NCI-H2029 (cell line): ENCODE measurements at regions not wholly inside any gene's neighbourhood (a gene's known extent, or its start where the extent isn't known, plus 50 kb on each side); places are given as distances from the start of the nearest gene placed in this dataset.
"Not testable (repeated sequence)": the region's sequence is repeated elsewhere in the genome, so short reads cannot be mapped to it uniquely, and the experiment has no call there.

ENCODE experiments used
- DNase-seq: peaks from one replicate; lab custom pipeline; 2025; lab: John Stamatoyannopoulos, UW

DNA sequence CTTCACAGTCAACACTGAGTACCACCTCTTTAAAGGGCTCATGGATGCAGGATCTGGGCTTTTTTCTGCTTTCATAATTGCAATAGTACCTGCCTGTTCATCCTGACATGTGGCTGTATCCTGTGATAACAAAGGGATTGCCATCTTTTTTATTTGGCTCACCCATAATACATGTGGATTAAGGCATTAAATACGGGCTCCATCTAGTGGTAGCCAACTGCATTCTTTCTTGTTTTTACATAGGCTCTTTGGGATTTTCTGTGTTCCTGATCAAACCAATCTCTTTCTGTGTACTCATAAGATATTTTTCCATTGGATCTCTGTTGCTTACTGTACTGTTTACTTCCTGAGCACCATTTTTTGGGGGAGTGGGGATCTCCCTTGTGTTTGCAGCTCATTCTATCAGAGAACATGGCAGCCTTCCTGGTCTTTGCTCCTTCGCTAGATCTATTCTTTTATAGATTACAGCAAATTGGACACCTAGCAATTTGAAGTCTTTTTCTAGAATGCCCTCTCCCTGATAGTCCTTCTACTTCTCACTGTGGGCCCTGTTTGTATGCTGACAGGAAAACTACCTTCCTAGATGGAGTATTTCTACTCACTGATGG, 723.4 kb upstream of the MDGA2 start:
- DNase-seq = peak; percentile 8

DNA sequence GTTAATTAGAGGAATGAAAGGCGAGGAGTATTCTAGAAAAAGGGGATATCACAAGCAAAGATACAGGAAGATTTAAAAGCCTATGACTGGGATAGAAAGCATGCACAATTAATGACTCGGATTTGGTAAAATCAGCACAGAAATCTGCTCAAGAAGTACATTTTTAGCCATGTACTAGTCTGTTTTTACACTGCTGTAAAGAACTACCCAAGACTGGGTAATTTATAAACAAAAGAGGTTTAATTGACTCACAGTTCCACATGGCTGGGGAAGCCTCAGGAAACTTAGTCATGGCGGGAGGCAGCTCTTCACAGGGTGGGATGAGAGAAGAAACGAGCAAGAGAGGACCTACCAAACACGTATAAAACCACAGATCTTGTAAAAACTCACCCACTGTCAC, 716.3 kb upstream of the MDGA2 start:
- DNase-seq = no peak

DNA sequence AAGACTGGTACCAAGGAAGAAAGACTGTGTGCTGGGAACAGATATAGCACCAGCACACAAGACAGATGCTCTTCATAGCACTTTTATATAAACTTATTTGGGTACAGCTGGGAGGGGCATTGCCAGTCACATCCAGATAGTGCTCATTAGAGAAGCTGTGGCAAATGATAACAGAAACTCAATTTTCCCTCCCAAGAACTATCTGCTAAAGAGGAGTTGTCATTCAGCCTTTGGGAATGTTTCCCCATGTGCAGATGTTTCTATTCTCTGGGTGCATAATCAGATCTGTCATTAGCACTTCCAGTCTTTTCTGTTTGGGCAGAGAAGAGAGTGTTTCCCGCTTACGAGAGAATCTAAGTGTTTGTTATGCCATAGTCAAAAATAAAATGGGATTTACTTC, 714.9 kb upstream of the MDGA2 start:
- DNase-seq = no peak

DNA sequence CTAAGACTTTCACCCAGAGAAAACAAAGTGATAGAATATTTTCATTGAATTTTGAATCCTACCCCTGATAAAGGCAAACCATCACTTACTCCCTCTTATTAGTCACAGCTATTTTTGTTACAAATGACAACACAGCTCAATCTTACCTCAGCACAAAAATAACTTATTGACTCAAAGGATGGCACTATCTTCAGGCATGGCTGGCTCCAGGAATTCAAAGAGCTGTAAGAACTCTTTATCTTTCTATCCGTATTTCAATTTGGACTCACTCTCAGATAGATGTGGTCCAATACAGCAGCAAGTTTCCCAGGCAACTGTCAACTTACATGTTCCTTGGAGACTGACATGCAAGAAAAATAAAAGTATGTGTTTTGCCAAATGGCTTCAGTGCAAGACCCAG, 709.4 kb upstream of the MDGA2 start:
- no peak for DNase-seq

DNA sequence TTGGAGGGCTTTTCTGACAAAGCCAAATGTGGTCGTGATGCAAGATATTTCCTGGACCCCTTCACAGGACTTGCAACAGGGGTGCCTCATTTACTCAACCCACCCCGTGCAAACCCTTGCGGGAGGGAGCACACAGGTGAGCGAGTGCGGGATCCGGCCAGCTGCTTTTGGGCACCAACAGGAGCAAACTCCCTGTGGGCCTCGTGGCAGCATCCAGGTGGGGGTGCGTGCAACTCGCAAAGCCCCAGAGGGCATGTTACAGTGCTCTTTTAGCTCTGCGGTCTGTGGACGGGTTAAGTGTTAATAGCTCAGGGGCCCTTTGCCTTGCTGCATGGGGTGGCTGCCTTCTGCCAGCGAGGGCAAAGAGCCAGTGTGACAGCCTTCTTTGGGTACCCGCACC, 707.6 kb upstream of the MDGA2 start:
- DNase-seq = no peak

DNA sequence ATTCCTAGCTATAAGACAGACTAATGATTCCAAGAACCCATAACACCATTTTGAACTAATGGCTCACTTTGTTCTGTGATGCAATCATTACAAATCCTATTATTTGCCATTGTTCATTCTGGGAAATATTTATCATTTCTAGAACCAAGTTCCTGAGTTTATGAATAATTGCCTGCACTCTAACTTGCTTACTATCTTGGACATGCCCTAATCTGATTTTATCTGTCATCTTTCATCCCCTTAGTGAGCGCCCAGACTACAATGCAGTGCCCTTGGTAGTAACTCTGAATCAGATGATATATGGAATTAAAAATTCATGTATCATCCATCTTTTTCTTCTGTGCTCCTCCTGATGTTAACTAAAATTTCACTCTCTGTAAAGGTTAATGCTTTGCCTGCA, 703.1 kb upstream of the MDGA2 start:
- DNase-seq = no peak

DNA sequence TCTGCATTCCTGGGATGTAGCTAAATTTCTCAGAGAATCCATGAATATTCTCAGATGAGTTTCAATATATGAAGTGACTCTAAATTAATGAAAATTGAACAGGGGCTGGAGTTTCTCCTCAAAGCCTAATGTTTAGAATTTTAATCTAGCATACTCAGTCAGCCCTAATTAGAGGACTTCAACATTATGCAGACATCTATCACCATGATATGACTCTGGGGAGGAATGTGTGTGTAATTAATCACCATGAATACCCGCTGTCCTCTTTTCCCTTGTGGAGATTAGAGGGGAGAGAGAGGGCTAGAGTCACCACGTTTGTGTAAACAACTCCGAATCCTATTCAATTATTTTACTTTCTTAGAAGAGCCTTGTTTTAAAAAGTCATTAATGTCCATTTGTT, 698.6 kb upstream of the MDGA2 start:
- DNase-seq = no peak

DNA sequence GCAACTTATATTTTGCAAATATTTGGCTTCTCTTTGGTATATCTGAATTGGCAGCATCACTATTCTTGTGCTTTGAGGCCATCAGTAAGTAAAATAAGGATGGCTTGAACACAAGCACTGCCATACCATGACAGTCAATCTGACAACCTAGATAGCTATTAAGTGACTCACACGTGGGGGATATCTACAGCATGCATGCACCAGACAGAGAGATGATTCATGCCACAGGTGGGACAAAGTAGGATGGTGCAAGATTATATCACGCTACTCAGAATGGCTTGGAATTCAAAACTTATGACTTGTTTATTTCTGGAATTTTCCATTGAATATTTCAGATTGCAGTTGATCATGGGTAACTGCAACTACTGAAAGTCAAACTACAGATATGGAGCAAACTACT, 675.6 kb upstream of the MDGA2 start:
- no peak for DNase-seq

DNA sequence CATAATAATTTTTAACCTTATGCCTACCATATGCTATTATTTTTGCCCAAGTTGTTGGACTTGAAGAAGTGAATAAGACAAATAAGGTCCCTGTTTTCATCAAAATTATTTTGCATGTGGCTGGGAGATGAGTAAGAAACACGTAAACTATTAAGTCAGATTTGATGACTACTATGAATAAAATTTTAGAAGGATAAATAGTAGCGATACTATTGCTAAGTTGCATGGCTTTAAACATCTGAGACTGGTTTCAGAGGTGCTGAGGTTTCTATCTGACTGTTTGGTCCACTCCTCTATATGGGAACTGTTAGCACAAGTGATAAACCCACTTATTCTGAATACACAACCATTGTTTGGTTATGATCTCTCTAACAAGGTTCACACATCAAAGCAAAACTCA, 674.3 kb upstream of the MDGA2 start:
- no peak for DNase-seq

DNA sequence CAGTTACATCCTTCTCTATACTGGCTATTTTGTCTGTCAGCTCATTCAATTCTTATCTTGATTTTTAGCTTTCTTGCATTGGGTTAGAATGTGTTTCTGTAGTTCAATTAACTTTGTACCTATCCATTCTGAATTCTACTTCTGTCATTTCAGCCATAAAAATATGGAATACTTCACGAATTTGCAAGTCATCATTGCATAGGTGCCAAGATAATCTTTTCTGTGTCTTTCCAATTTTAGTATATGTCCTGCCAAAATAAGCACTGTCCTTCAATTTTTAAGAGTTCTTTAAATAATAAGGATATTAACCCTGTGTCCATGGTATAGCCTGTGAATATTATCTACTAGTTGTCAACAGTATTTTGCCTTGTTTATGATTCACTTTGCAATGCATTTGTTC, 665.7 kb upstream of the MDGA2 start:
- no peak for DNase-seq

DNA sequence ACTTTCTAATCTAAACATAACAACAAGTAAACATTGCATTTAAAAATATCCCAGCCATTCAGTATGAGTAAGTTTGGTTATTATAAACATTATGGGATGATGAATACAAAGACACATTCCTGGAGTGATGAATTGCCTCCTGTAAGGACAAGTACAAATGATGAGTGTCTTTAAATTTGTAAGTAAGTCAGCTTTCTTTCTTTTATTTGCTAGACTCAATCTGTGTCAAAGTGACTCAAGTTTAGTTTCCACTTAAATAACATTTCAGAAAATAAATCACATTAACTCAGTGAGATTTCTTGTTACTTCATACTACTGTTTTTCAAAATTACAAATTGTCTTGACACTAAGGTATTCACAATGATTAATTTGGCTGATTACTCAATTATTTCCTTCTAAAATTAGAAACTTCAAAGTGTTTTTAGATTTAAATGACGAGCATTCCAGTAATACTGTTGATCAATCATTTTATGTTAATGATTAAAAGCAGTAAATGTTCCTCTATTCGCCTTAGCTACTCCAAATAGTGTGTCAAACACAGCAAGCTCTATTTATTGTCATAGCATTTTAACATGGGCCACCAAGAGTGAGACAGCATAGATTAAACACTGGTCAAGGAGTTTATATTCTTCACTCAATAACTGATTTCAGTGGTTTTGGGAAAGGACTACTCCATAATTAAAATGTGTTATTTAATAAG, 658.0 kb upstream of the MDGA2 start:
- DNase-seq = no peak

DNA sequence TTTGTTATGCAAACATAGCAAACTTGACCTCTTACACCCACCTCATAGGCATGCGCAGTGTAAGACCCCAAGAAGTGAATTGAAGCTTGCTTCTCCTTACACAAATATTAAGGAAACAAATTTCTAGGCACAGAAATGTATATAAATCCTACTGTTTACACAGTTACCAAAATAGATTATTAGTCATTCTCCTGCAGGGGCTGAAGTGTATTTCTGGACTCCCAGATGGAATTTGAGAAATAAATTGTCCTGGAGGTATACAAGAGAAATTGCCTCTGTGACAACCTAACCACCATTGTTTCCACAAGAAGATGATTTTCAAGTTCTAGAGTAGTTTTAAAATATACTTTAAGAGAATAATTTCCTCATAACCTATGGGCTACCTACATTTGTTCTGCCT, 656.0 kb upstream of the MDGA2 start:
- DNase-seq = no peak

DNA sequence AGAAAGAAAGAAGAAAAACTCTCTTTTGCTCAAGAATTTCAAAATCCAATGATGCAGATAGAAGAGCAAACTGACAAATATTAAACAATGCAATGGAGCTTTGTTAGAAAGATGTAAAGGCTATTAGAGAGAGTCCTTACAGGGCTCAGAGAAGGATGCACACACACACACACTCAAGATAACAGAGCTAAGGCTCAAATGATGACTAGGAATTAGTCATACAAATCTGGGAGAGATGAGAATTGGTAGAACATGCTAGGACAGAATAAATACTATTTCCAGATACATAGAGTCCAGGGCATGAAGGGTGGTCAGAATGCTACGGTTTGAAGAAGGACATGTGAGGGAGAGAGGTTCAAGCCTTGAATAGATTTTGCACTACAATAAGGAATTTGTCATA, 650.1 kb upstream of the MDGA2 start:
- DNase-seq = no peak

DNA sequence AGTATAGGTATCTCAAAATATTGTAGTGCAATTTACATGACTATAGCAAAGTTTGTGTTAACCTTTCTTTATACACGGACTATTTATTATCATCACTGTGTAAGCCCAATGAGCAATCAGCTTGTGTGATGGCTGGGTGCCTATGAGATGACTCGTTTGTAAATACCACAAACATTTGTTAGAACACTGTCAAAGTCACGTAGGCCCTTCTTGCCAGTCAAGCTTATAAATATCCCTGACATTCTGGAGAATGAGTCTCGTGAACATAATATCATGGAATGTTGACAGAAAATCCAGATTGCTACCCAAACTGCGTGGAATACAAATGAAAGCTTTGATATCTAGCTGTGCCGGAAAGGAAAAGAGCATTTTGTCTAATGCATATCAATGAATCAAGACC, 648.3 kb upstream of the MDGA2 start:
- DNase-seq = no peak

DNA sequence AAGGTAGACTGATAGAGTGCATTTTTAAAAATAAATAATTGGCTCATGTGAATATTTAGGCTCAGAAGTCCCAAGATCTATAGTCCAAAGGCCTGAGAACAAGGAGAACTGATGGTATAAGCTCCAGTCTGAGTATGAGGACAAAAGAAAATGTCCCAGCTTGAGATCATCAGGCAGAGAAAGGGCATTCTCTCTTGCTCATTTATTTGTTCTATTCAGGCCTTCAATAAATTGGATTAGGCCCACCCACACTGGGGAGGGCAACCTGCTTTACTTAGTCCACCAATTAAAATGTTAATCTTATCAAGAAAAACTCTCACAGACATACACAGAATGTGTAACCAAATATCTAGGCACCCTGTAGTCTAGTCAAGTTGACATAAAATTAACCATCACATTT, 644.4 kb upstream of the MDGA2 start:
- DNase-seq = no peak

DNA sequence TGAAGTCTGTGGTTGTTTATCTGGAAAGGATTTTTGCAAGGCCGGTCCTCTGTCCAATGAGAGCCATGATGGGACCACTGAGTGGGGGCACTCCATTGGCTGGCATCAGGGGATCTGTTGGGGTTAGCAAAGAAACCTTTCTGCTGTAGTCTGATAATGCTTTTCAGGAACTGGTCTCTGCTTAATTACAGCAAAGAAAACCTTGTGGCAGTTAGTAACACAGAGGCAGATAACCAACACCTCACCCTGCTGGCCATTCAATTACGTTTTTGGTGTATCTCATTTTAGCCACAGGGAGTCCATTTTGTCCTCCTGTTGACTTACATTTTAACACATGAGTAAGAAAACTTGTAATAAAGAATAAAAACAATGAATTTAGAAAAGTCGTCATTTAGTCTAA, 629.3 kb upstream of the MDGA2 start:
- no peak for DNase-seq

DNA sequence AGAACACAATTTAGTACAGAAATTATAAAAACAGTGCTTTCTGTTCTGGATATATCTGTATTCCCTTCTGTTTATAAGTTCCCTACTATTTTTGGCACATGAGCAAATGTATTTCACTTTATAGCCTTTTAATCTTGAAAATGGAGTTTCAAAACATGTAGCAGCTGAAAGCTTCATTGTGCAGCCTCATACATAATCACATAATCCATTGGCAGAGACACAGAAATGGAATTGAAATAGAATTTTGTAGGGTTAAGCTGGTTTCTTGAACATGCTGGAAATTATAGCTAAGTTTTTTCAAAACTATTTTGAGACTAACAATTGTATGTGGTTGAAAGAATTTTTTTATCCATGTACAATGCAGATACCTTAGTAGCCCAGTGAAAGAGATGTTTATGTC, 614.3 kb upstream of the MDGA2 start:
- no peak for DNase-seq

DNA sequence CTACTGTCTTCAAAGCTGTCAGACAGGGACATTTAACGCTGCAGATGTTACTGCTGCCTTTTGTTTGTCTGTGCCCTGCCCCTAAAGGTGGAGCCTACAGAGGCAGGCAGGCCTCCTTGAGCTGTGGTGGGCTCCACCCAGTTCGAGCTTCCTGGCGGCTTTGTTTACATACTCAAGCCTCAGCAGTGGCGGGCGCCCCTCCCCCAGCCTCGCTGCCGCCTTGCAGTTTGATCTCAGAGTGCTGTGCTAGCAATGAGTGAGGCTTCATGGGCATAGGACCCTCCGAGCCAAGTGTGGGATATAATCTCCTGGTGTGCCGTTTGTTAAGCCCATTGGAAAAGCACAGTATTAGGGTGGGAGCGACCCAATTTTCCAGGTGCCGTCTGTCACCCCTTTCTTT, 609.8 kb upstream of the MDGA2 start:
- DNase-seq = not testable (repeated sequence)

DNA sequence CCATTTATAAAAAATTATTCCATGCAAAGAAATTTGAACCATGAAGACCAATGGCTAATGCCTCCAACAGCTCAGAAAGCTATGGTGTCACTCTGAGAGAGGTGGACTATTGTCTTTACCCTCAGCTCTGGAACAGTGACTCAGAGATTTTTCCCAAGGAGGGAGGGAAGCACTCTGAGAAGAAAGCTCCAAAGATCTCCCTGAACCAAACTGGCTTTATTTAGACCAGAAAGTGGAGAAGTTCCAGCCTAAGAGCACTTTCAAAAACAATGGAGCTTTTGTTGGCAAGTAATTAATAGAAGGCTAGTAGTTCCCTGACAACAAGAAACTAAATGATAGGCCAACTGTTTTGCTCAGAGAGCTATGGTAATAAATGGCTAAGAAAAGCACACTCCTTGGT, 599.9 kb upstream of the MDGA2 start:
- DNase-seq = no peak

DNA sequence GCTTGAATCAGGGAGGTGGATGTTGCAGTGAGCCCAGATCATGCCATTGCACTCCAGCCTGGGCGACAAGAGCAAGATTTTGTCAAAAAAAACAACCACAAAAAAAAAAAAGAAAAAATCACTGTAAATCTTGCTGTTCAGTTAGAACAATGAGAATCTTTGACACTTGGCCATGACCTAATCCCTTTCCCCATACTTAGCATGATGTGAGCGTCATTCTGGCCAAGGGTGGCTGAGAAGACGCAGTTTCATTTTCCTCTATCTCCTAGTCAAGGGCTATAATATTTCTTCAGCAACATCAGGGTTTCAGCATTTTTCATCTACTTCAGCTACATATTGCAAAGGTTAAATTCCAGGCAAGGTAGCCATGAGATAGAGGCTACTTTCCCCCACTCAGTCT, 599.4 kb upstream of the MDGA2 start:
- DNase-seq = no peak

DNA sequence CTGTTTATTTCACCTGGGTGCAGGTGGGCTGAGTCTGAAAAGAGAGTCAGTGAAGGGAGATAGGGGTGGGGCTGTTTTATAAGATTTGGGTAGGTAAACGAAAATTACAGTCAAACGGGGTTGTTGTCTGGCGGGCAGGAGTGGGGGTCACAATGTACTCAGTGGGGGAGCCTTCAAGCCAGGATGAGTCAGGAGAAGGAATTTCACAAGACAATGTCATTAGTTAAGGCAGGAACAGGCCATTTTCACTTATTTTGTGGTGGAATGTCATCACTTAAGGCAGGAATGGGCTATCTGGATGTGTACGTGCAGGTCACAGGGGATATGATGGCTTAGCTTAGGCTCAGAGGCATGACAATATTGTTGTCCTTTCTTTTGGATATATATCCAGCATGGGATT, 592.5 kb upstream of the MDGA2 start:
- not testable (repeated sequence) for DNase-seq

DNA sequence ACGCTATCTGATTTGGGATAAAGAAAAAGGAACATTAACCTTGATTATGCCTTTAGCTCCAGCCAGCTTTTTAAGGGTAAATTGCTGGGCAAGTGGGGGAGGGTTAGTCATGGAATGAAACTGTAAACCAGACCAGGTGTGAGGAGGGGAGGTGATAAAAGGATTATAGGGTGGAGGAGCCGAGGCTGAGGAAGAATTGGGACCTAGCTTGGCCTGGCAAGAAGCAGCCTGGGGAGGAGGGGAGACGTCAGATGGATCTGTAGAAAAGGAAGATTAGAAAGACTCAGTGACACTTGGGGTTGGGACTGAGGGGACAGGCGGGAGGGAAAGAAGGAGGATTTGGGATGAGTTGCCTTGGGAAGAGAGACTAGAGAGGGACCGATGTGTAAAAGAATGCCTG, 590.8 kb upstream of the MDGA2 start:
- DNase-seq = not testable (repeated sequence)

DNA sequence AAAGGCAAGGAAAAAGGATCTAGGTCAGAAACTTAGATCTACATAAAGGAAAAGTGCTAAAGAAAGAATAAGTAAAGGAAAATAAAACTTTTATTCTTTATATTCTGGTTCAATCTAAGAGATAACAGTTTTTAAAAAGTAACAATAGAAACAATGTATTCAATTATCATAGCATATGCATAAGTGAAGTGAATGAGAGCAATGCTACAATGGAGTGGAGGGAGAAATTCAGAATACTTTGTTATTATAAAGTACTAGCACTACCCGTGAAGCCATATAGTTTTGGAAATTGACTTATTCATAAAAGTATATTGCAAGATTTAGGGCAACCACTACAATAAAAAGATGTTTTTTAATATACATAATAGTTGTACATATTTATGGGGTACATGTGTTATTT, 586.0 kb upstream of the MDGA2 start:
- no peak for DNase-seq
